CD4-positive, alpha-beta T cell treated with Interleukin-6 at 100 ng/mL for 8 hours (primary cell): ENCODE measurements at regions not wholly inside any gene's neighbourhood (a gene's known extent, or its start where the extent isn't known, plus 50 kb on each side); places are given as distances from the start of the nearest gene placed in this dataset.
"Not testable (repeated sequence)": the region's sequence is repeated elsewhere in the genome, so short reads cannot be mapped to it uniquely, and the experiment has no call there.

Source experiments
- DNase-seq: peaks from one replicate; pipeline ENCODE4 v3.0.0-alpha.2; 2020; ENCODE audit warnings: mixed read lengths, low spot score

DNA sequence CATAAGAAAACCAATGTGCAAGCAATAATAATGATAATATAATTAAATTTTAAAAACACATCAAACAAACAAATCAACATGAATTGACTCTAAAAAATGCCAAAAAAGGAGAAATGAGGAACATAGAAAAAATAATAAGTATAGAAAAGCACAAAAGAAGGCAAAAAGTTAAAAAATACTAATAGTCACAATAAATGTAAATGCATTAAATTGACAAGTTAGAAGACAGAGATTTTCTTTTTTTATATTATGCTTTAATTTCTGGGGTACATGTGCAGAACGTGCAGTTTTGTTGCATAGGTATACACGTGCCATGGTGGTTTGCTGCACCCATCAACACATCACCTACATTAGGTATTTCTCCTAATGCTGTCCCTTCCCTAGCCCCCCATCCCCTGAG, 767.0 kb downstream of the ADCYAP1 start:
- not testable (repeated sequence) for DNase-seq

DNA sequence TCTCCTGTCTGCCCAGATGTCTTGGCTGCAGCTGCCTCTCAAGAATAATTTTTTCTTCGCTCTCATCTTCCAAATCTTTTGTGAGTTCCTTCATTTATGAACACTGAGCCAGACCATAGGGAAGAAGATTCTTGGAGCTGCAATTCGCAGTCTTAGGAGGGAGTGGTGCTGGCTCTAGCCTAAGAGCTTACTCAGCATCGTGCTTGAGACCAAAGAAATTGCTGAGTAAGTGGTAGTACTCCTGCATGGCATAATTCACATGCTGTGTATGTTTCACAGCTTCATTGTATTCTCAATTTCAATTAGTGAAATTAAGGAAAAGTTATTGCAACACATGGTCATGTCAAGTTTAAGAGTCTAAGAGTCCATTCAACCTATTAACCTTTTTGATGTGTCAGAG, 771.7 kb downstream of the ADCYAP1 start:
- no peak for DNase-seq

DNA sequence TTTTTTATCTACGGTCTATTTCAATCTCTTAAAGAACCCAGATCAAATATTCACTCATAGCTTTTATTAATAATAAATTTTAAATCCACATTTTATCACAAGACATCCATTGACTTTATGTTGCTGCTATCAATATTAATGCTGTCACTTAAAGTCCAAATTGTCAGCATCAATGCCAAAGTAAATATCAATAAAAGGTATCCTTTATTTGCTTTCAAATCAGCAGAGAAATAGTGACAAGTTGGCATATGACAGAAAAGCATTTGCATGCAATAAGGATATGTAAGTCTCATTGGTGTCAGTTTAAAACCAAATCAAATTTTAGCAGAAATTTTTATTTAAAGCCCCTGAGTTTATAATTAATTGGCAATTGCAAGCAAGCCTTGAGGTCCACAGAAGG, 775.4 kb downstream of the ADCYAP1 start:
- DNase-seq: no peak

DNA sequence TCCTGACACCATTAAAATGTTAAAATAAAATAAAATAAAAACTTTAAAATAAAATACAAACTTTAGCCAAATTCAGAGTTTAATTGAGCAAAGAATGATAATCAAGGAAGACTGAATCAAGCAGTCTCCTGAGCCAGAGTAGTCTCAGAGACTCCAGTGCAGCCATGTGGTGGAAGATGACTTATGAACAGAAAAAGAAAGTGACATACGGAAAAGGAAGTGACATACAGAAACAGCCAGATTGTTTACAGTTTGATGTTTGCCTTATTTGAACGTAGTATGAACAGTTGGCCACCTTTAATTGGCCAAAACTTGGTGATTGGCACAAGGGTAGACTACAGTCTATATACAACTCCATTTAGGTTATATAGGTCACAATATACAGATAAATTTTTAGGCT, 787.2 kb downstream of the ADCYAP1 start:
- DNase-seq: no peak

DNA sequence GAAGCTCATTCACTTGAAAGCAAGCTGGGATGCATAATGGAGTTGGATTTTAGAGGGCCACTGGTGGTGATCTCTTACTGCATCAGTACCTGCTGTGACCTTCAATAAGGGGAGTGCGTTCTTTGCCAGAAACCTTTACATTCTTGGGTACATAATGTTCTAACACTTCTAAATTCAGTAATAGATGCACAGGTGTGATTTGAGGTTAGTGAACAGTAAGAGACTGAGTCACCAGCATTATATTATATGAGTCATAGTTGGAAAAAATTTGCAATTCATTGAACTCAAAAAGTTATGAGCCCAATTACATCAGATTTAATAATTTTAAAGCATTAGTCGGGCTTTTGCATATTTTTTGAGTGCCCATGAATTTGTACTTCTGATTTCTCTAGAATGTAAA, 803.3 kb downstream of the ADCYAP1 start:
- DNase-seq: no peak

DNA sequence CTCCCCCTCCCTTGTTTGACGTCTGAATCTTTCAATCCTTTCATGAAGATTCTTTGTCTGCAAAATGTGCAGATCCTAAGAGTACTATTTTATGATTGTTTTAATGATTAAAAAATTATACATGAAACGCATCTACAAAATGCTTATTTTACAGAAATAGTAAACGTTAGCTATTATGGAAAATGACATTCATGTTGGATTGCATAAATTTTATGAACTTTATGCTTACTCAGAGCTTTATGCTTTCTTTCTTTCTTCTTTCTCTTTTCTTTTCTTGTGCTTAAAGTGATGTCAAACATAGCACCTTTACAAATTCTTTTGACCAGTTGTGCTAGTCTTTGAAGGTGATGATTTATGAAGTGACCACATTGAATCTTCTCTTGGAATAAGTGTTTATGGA, 805.4 kb downstream of the ADCYAP1 start:
- DNase-seq: no peak

DNA sequence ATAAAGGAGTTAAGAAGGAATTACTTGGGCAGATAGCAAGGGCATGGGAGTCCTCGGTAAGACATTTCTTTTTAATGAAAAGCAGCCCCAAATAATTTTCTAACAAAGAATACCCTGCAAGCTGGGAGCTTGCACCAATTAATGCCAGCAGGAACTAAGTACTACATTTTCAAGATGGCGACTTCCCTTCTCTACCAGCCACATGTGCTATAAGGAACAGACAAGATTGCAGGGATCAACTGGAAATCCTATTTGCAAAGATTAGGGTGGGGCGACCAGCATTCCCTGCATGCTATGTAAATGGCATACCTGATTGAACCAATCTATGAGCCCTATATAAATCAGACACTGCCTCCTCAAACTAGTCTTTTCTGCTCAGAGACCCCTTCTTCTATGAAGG, 827.5 kb downstream of the ADCYAP1 start:
- DNase-seq: no peak

DNA sequence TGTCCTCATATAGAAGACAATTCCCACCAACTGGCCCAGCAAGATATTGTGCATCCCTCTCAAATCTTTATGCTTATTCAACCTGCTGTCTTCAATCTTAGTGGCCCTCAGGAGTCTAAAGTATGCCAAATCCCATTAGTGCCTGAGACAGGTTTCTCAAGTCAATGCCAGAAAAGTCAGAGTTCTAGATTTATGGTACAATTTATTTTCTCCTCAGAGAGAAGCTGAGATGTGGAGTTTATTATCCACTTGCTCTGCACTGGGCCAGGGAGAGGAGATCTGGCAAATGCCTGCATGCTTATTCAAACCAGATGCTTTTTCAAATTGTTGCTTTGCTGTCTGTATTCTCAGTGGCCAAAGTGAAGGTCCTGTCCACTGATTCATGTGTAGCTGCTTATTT, 825.2 kb downstream of the METTL4 start:
- DNase-seq: no peak

DNA sequence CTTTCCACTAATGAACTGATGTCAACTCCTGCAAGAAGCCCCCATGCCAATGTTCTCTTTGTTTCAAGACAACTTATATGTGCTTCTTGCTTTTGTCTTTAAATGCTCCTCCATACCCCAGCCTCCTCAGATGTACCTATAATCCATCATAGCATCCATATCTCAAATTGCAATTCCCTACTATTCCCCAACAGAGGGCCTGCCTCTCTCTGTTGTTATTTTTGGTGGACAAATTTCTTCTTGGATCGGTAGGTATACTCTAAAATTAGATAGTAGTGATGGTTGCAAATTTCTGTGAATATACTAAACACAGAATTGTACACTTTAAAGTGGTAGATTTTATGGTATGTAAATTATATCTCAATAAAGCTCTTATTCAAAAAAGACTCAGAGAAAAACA, 820.1 kb downstream of the METTL4 start:
- DNase-seq: no peak

DNA sequence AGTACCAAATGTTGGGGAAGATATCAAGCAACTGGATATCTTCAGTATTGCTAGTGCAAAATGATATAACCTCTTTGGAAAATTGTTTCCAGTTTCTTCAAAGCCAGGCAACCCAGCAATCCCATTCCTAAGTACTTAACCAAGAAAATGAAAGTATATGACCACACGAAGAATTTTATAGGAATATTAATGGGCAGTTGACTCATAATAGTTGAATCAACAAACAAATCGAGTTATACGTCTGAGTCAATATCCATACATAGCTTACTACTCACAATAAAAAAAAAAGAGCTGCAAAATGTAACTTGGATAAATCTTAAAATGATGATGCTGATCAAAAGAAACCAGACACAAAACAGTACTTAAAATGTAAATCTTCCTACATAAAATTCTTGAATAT, 810.4 kb downstream of the METTL4 start:
- no peak for DNase-seq

DNA sequence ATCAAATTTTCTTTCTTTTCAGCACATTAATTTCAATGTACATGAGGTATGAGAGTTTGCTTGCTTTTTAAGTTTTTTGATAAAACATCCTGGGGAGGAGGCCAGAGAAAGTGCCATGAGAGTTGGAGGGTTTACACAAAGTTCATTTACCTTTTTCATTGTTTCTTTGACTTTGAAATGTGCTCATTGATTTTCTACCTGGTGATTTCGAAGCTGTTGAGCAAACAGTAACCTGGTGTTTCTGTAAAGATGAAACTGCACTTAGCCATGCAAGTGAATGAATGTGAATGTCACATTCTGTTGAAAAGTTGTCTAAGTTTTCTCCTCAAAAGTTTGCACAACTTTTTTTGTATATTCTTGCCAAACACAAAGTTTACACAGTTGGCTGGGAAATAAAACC, 797.0 kb downstream of the METTL4 start:
- no peak for DNase-seq

DNA sequence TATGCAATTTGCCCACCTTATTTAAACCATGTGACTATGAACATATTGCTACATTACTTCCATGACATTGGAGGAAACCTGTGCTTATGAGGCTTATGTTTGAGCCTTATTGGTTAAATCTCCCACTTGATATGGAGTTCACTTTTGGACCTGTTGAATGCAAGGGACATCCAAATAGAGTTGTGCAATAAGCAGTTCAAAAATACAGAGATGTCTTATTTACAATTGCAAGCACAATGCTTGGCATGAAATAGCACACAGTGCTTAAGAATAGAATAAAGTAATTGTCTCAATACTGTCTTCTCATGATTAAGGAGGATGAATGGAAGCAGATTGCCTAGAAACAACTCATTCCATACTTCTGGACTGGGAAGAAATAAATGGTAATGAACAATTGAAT, 793.5 kb downstream of the METTL4 start:
- DNase-seq: no peak

DNA sequence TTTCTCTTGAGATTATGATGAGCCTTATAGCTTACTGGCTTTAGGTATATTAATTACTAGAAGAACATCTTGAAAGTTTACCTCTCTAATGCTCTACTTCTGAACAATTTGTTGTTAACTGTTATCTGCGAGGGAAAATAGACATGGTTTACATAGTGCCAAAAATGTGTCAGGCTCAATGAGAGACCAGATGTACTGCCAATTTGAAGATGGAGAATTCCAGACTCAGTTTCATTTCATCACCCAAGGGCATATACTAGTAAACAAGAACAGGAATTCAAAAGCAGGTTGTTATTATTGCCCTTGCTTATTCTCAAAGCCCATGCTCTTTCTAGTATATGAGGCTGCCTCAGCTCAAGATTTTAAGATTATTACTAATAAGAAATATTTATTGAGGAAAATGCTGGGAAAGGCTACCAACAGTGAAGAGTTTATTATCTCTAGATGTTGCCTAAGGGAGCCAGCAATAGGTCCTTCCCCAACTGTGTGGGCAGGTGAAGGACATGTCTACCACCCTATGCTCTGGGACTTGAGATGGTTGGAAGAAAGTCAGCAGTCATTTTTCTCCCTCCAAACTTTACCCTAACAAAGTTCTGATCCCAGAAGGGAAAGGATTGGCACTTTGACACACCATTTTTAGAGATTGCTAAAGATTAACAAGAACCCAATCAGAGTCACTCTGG, 792.7 kb downstream of the METTL4 start:
- no peak for DNase-seq

DNA sequence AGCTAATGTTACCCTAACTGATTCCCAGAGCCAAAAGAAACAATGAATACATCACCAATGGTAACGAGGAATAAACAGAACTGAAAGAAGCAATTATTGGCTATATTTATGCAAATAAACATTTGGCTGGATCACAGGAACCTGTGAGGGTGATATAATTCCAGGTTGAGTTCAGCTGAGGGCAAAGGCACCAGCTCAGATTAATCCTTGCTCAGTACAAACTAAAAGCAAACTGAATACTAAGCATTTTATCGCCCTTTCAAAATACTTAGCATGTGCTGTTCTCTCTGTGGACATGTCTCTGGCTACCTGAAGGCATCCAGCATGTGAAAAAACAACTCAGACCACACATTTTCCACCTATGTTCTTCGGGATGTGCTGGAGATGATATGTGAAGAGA, 791.7 kb downstream of the METTL4 start:
- DNase-seq: no peak

DNA sequence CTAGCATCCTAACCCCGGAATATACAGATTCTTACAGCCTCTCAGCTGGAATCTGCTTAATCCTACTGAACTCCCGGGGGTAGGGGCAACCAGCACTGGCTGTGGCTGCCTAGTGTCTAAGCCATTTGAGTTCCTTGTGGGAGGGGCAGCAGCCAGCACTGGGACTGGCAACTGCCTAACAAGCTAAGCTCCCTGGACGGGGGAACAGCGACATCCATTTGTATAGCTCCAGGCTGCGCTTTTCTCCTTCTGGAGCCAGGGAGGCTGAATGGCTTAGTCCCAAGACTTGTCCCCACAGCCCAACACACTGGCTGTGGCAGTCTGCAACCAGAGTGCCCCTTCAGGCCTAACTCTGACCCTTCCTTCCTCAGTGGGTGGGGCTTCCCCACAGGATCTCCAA, 787.2 kb downstream of the METTL4 start:
- no peak for DNase-seq

DNA sequence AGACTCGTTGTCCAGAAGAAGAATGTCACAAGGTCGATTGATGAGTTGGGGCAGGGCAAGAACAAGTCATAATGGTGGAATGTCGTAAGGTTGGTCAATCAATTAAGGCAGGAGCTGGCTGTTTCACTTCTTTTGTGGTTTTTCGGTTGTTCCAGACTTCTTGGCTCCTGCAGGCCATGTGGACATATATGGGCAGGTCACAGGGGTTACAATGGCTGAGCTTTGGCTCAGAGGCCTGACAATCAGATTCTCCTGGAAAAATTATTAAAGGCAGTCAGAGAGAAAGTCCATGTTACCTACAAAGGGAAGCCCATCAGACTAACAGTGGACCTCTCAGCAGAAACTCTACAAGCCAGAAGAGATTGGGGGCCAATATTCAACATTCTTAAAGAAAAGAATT, 785.3 kb downstream of the METTL4 start:
- DNase-seq: not testable (repeated sequence)

DNA sequence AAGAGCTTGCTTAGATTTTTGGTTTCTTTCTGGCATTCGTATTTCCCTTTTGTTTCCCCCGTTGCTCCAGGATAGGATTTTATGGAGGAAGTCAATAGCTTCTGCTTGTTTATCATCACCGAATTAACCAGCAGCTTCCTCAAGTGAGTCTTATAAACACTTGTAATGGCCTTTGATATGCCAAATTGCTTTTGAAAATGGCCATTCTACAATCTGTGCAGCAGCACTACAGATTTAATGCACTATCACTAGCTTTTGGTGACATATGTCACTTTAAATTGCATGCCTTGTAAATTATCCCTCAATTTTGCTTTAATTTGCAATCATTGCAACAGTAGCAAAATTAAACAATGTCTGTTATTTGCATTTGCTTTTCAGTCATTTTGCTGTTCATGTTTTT, 774.7 kb downstream of the METTL4 start:
- no peak for DNase-seq

DNA sequence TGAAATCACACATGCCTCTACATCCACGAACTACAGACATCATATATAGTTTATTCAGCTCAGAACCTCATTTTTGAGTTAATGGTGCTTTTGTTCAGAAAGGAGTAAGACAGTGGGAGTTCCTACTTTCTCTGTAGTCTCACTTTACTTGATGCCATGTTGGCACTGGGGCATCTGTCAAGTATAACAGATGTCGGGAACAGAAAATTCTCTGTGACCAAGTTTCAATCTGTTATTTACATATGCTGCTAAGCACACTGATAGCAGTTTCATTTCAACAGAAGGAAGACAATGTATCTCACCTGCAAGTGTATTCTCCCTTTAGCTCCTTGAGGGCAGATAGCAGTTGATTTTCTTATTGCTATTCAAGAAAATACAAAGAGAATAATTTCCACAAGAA, 774.1 kb downstream of the METTL4 start:
- no peak for DNase-seq

DNA sequence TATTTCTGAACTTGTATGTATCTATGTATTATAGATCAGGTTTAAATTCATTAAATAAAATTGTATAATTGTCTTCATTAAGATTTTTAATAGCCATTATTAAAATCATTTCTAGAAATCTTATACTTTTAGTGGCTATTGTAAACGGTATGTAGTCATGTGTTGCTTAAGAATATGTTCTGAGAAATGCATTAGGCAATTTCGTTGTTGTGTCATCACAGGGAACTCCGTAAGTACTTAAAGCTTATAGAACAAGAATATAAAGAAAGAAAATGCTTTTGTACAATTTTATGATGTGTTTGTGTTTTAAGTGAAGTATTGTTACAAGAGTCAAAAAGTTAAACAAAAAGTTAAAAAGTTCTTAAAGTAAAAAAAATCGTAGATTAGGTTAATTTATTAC, 765.8 kb downstream of the METTL4 start:
- no peak for DNase-seq

DNA sequence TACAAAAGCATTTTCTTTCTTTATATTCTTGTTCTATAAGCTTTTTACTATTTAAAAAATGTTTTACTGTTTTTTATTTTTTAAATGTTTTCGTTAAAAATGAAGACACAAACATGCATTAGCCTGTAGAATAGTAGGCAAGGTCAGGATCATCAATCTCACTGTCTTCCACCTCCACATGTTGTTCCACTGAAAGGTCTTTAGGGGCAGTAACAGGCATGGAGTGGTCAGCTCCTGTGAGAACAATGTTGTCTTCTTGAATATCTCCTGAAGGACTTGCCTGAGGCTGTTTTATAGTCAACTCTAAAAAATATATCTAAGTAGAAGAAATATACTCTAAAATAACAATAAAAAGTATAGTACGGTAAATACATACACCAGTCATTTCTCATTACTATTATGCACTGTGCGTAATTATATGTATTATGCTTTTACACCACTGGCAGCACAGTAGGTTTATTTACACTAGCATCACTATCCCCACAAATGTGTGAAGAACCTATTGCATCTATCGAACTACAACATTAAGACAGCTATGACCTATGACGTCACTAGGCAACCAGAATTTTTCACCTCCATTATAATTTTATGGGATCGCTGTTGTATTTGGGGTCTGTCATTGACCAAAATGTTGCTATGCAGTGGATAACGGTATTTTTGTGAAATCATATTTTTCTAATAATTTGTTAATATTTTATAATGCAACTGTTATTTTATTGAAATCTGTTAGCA, 764.3 kb downstream of the METTL4 start:
- DNase-seq: no peak

DNA sequence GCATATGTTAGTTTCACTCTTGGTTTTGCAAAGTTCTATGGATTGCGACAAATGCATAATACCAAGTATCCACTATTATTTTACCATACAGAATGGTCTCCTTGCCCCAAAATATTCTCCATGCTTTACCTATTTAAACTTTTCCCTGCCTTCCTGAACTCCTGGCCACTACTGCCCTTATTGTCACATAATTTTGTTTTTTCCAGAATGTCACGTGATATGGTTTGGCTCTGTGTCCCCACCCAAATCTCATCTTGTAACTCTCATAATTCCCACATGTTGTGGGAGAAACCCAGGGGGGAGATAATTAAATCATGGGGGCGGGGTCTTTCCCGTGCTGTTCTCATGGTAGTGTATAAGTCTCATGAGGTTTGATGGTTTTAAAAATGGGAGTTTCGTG, 760.0 kb downstream of the METTL4 start:
- no peak for DNase-seq

DNA sequence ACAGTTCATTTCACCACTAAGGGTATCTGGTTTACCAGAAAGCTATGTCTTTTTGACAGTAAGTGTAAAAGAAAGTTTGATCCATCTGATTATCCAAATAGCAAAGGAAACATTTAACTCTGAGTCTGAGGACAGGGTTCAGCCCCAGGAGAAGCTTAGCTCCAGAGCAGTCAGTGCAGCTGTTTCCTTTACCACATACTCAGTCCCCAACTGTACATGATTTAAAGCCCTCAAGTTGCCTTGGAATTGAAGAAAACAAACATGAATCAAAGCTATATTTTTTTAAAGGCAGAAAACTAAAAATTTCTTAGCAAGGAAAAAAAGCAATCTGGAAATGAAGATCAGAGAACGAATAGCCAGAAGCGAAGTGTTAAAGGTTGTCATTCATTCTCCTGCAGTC, 746.0 kb downstream of the METTL4 start:
- no peak for DNase-seq

DNA sequence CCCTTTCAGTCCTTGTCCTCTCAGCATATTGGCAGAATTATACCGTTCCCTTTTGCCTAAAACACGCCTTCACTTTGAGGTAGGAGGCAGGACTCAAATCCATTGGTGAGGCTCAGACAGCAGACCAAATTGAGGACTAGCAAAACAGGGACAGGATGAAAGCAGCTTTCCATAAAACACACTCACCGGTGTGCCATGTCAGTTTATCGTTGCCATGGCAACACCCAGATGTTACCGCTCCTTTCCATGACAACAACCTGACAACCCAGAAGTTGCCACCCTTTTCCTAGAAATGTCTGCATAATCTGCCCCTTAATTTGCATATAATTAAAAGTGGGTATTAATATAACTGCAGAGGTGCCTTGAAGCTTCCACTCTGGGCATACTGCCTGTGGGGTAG, 730.4 kb downstream of the METTL4 start:
- no peak for DNase-seq

DNA sequence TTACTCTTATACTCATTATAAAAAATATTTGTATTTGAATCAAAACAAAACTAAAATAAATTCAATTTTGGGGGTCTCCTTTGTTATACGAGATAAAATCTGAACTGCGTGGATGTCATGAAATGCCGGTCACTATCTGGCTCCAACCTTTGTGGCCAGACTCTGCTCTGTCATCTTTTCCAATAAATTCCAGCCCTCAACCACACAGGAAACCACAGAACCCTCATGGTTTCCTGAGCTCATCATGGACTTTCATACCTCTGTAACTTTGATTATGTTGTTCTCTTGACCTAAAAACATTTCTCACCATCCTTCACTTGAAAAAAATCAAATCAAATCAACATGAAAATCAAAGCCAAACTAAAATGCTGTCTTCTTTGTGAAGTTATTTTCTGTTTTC, 724.7 kb downstream of the METTL4 start:
- no peak for DNase-seq
